Upper lobe of left lung (tissue), 4 donors: ENCODE measurements at regions not wholly inside any gene's neighbourhood (a gene's known extent, or its start where the extent isn't known, plus 50 kb on each side); places are given as distances from the start of the nearest gene placed in this dataset.

ENCODE experiments used
- CTCF ChIP-seq, 6 experiments: fragments of 450-650 bp in 4 of 6; fragments of 200-600 bp in 2 of 6; sonication (generic) in 2 of 6; IDR thresholded peaks; one replicate each; pipeline ENCODE4 v1.5.1; 2016 to 2019; ENCODE audit warnings: antibody characterized with exemption in 6 of 6
- POLR2A ChIP-seq, 4 donors: fragments of 450-650 bp; IDR thresholded peaks; one replicate each; pipeline ENCODE4 v1.5.1; 2016 to 2017; ENCODE audit warnings: antibody characterized with exemption in 4 of 4, mild to moderate bottlenecking in 2 of 4
- POLR2AphosphoS5 ChIP-seq, 2 donors: sonication (generic); formaldehyde crosslinking; IDR thresholded peaks; one replicate each; pipeline ENCODE4 v1.5.1; 2017; ENCODE audit warnings: antibody characterized with exemption in 2 of 2

- TF ChIP-seq POLR2A (IDR thresholded peaks at IDR 0.05) (no peak), CTCF (IDR thresholded peaks at IDR 0.05) (no peak), POLR2AphosphoS5 (IDR thresholded peaks at IDR 0.05) (no peak)
These were observed 353.3 kb upstream of the ACVR2A start for GRCh38 chr2:147491506-147491905.
